ENCODE measurements at regions not wholly inside any gene's neighbourhood (a gene's known extent, or its start where the extent isn't known, plus 50 kb on each side); places are given as distances from the start of the nearest gene placed in this dataset.

DNA sequence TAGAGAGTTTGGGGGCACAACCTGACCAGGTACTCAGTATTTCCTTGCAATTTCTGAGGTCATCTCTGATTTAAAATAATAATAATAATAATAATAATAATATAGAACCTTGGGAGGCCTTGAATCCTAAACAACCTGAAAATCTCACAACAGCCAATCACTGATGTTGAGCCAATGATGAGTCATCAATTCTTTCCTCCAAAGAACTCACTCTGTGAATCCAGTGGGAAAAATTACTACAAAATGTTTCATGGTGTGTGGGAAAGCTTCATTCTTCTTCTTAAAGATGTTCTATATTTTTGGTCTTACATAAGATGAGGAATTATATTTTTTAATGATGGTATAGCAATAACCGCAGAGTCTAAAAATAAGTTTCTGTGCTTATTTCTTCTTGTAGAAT, 594.6 kb downstream of the EFNB2 start:
- ChIA-PET POLR2A (no interaction called here), CTCF (no interaction called here)
- no peaks in the 10 kb centered on the region for H3K27me3 ChIP-seq (ENCODE audit: insufficient read depth, low read length)

More for the DNA sequence above, 594.6 kb downstream of the EFNB2 start:
- Histone ChIP-seq H3K9me3 (ENCODE audit: control insufficient read depth in 1 of 2, insufficient read depth in 1 of 2, low read depth in 1 of 2, low read length in 2 of 2) (no peaks in the 10 kb centered on the region), H3K27ac (ENCODE audit: low read depth, low read length) (no peak overlapping the region), H3K36me3 (ENCODE audit: control insufficient read depth in 1 of 2, insufficient read depth in 2 of 2, low read length in 2 of 2) (no peaks in the 10 kb centered on the region), H3K79me2 (ENCODE audit: insufficient read depth, low read length) (no peaks in the 10 kb centered on the region), H4K20me1 (ENCODE audit: insufficient read depth) (no peaks in the 10 kb centered on the region), H3K4me1 (ENCODE audit: control insufficient read depth in 1 of 2, insufficient read depth in 2 of 2, low read length in 2 of 2) (no peaks in the 10 kb centered on the region), H3K4me2 (ENCODE audit: low read length) (no peak overlapping the region), H2AFZ (ENCODE audit: low read depth, low read length, poor library complexity, severe bottlenecking) (no peak overlapping the region), H3K4me3 (replicated peaks in 1 of 2; ENCODE audit: low read depth in 1 of 2, low read length in 2 of 2) (no peak overlapping the region), H3K9me2 (ENCODE audit: insufficient read depth) (no peaks in the 10 kb centered on the region), H3K9ac (ENCODE audit: low read length) (no peak overlapping the region)
- BruUV-seq (replicated peaks) = no TSS peak
- no peak for TF ChIP-seq CTCF (IDR thresholded peaks at IDR 0.05 in 2 of 3, conservative IDR thresholded peaks at IDR 0.05 in 1 of 3; ENCODE audit: borderline replicate concordance in 1 of 3, insufficient read depth in 1 of 3, low read depth in 2 of 3, low read length in 2 of 3)
- TF ChIP-seq, protein P1, sequence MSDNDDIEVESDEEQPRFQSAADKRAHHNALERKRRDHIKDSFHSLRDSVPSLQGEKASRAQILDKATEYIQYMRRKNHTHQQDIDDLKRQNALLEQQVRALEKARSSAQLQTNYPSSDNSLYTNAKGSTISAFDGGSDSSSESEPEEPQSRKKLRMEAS (IDR thresholded peaks at IDR 0.05) = no peak
- no peak for TF ChIP-seq SP1 (IDR thresholded peaks at IDR 0.05; ENCODE audit: low read depth)
- TF ChIP-seq ELF1 (IDR thresholded peaks at IDR 0.05; ENCODE audit: borderline replicate concordance, low read depth) = no peak
- TF ChIP-seq POLR2AphosphoS5 (IDR thresholded peaks at IDR 0.05; ENCODE audit: low read depth, low read length) = no peak
- no peak for TF ChIP-seq JUND (IDR thresholded peaks at IDR 0.05)
- no peak for TF ChIP-seq YY1 (IDR thresholded peaks at IDR 0.05; ENCODE audit: extremely low read depth, insufficient replicate concordance, low read depth, low read length)
- no peak for TF ChIP-seq EZH2 (IDR thresholded peaks at IDR 0.05)
- no peak for TF ChIP-seq CBX3 (IDR thresholded peaks at IDR 0.05; ENCODE audit: low read depth)
- no peak for TF ChIP-seq ZFX (IDR thresholded peaks at IDR 0.05)
- ATAC-seq (no peak), DNase-seq (ENCODE audit: low read depth, low spot score) (no peak)
- intact Hi-C loops (cut with micrococcal nuclease) = no loop called here
- RAD21 ChIA-PET (ENCODE audit: low non-redundant PET in 1 of 2, low total read pairs in 2 of 2, uncharacterized antibody in 2 of 2, unreplicated experiment in 2 of 2) = no interaction called here

Data from HCT116 (cell line).